Activated CD8-positive, alpha-beta memory T cell treated with anti-CD3 and anti-CD28 coated beads for 4 hours (primary cell): ENCODE measurements at regions not wholly inside any gene's neighbourhood (a gene's known extent, or its start where the extent isn't known, plus 50 kb on each side); places are given as distances from the start of the nearest gene placed in this dataset.
"Not testable (repeated sequence)": the region's sequence is repeated elsewhere in the genome, so short reads cannot be mapped to it uniquely, and the experiment has no call there.

Source experiments
- DNase-seq, 2 donors: peaks; one replicate each; pipeline ENCODE4 v3.0.0-alpha.2; 2020; ENCODE audit warnings: low read depth in 2 of 2

GRCh38 chr9:31153250-31153840 lies 1231.1 kb upstream of the ACO1 start:
- no peak for DNase-seq

- DNase-seq, result no peak
Observed at GRCh38 chr9:31166516-31166915, 1217.9 kb upstream of the ACO1 start.

- no peak for DNase-seq
Observed at GRCh38 chr9:31168161-31168560, 1216.3 kb upstream of the ACO1 start.

- no peak for DNase-seq
Observed at GRCh38 chr9:31174681-31175080, 1209.8 kb upstream of the ACO1 start.

- no peak for DNase-seq
Observed at GRCh38 chr9:31183866-31184265, 1200.6 kb upstream of the ACO1 start.

- DNase-seq, result no peak
Observed at GRCh38 chr9:31185831-31186230, 1198.6 kb upstream of the ACO1 start.

GRCh38 chr9:31188496-31188895 lies 1195.9 kb upstream of the ACO1 start:
- DNase-seq, result no peak

- no peak for DNase-seq
Observed at GRCh38 chr9:31210978-31211570, 1173.4 kb upstream of the ACO1 start.

- DNase-seq, result not testable (repeated sequence)
Observed at GRCh38 chr9:31229976-31230375, 1154.5 kb upstream of the ACO1 start.

- no peak for DNase-seq
Observed at GRCh38 chr9:31232485-31232884, 1152.0 kb upstream of the ACO1 start.

- DNase-seq, result no peak
Observed at GRCh38 chr9:31236344-31236743, 1148.1 kb upstream of the ACO1 start.

GRCh38 chr9:31243386-31243785 lies 1141.1 kb upstream of the ACO1 start:
- no peak for DNase-seq

- DNase-seq, result no peak
Observed at GRCh38 chr9:31248156-31248555, 1136.3 kb upstream of the ACO1 start.

GRCh38 chr9:31251386-31251785 lies 1133.1 kb upstream of the ACO1 start:
- DNase-seq, result no peak

- no peak for DNase-seq
Observed at GRCh38 chr9:31253800-31254762, 1130.4 kb upstream of the ACO1 start.

- no peak for DNase-seq
Observed at GRCh38 chr9:31255211-31255610, 1129.2 kb upstream of the ACO1 start.

- no peak for DNase-seq
Observed at GRCh38 chr9:31259824-31260223, 1124.6 kb upstream of the ACO1 start.

GRCh38 chr9:31272456-31273295 lies 1111.8 kb upstream of the ACO1 start:
- DNase-seq, result no peak

- DNase-seq, result no peak
Observed at GRCh38 chr9:31275419-31275818, 1109.0 kb upstream of the ACO1 start.

- DNase-seq, result no peak
Observed at GRCh38 chr9:31290731-31291130, 1093.7 kb upstream of the ACO1 start.

- no peak for DNase-seq
Observed at GRCh38 chr9:31302620-31303418, 1081.6 kb upstream of the ACO1 start.
